Right ventricle myocardium inferior (tissue), 1 donor: ENCODE measurements at regions not wholly inside any gene's neighbourhood (a gene's known extent, or its start where the extent isn't known, plus 50 kb on each side); places are given as distances from the start of the nearest gene placed in this dataset.

Source experiments
- ATAC-seq: fragments of 200-7000 bp; cut with Tn5 transposase; one replicate; pipeline ENCODE4 v1.9.1; 2020; ENCODE audit warnings: mild to moderate bottlenecking, moderate library complexity
- DNase-seq: peaks from one replicate; pipeline ENCODE4 v3.0.0; 2021; ENCODE audit errors: missing footprints
- intact Hi-C: fragments of 100-400 bp; cut with DNase I; formaldehyde crosslinking; loops from one replicate; pipeline ENCODE4 v1.11.0; 2022
- donor health status: DM: no; HTN: yes; CAD: no; lungs with severe emphysema.

DNA sequence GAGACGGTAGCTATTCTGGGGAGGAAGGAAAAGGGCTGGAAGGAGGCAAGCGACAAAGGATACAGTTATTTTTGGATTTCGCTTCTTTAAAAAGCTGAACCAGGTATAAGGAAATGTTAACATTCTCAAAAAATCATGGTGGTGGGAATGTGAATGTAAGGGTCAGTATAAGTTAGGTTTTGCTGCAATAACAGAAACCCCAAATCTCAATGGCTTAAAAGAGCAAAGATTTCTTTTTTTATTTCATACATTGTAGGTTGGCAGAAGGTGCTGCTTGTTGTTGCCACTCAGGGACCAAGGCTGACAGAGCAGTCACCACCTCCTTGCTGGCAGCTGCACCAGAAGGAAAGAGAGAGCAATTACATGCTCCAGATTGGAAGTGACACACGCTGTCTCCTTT, 176.3 kb upstream of the LPP start:
- no peak for ATAC-seq

DNA sequence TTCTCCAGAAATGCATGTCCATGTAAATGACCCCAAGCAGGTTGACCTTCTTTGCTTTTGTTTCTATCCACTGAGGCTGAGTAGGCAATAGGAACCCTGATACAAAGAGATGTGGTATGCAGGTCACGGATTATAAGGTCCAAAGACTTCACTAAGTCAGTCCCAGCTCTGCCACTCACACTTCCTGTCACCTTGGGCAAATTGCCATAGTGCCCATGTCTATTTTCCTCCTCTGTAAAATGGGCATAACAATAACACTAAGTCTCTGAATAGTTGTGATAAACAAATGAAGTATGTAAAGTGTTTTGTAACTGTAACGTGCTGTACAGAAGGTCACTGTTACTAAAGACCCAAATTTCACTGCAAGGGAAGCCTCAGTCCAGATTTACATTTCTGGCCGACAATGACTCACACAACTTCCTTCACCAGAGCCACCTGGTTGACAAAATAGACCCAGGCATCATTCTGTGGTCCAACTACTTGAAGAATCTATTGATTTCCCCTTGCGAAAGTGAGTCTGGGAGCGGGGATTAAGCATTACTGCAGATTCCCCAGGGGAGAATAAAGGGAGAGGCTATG, 175.4 kb upstream of the LPP start:
- no peak for ATAC-seq
- DNase-seq: no peak
- intact Hi-C loops: loop anchor here (10.0 kb wide), 1 partner anchor 976 kb away; no protein-coding TSS in a partner anchor

More for the DNA sequence above, 176.3 kb upstream of the LPP start:
- DNase-seq: no peak
- intact Hi-C loops: loop anchor here (10.0 kb wide), 1 partner anchor 977 kb away; no protein-coding TSS in a partner anchor

DNA sequence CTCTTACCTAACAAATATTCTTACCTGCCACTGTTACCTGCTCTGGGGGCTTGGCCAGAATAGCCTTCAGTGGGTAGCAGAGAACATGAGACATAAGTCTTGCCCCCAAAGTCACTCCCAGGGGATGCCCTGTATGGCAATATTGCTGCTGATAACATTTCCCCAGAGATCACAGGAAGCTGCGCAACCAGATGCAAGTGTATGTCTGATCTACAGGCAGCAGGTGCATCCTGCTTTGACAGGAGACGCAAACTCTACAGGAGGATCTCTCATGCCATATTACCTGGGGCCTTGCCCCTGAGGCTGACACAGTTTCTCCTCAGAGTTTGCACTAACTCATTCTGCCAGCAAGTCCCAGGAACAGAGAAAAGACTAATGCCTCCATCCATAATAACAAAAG, 174.4 kb upstream of the LPP start:
- intact Hi-C loops: loop anchor here (10.0 kb wide), 1 partner anchor 975 kb away; no protein-coding TSS in a partner anchor
- ATAC-seq (no peak), DNase-seq (no peak)

DNA sequence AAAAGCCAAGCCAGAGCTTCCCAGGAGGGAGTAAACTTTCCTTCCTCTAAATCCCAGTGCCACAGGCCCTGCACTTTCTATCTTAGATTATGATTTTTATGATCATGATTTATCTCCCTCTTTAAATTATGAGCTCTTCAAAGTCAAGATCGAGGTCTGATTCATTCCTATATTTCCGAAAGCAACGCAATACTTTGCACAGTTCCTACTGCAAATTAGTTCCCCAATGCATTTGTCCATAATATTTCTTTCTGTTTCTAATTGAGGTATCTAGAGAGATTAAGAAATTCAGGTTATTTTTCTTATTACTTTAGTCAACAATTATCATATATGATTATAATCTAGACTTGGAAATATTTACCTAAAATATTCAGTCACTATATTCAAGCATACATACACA, 173.1 kb upstream of the LPP start:
- DNase-seq (no peak), ATAC-seq (no peak)
- intact Hi-C loops: loop anchor here (5.0 to 10.0 kb wide), 2 partner anchors 174 to 234 kb away; partner anchors contain the start of genes BCL6 and LPP

DNA sequence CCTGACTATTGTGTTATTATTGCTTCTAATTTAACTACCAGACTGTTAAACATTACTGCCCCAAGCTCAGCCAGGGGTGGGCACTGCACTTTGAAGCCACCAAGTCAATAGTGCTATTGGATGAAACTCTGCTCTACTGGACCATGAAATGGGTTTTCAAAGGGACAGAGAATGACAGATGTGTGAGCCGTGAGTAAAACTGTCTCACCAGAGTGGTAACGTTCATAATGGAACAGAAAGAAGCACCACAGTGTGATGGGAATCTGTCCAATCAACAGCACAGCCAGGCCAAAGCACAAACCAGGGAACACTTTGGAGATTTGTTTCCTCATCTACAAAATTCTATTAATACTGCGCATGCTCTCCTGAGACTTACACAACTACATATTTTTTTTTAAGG, 171.8 kb upstream of the LPP start:
- ATAC-seq (no peak), DNase-seq (no peak)
- intact Hi-C loops: loop anchor here (5.0 to 10.0 kb wide), 2 partner anchors 173 to 235 kb away; partner anchors contain the start of genes BCL6 and LPP

DNA sequence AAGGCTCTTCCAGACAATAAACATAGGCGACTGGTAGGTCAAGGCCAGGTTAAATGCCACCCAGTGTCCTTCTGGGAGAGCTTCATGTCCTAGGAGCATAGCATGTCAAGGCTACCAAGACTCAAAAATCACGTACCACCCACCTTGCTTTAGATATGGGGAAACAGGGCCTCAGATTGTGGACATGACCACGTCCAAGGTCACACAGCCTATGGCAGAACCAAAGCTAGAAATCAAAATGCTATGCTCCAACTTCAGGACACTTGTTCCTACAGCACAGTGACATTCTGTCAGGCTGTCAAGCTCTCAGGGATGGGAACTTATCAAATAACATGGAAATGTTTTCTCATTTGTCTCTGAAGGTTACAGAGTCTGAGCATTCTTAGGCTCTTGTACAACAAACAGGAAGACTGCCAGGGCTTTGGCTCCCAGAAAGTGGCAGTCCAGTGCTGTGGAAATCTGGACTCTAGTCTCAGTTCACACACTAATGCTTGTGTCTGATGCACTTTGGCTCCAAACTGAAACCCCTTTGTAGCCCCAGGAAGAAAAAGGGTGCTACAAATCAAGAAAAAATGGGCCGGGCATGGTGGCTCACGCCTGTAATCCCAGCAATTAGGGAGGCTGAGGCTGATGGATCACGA, 170.4 kb upstream of the LPP start:
- ATAC-seq (peak; percentile 83), DNase-seq (no peak)
- intact Hi-C loops: loop anchor here (1.0 to 10.0 kb wide), 3 partner anchors 34 to 236 kb away; partner anchors contain the start of genes BCL6 and LPP

DNA sequence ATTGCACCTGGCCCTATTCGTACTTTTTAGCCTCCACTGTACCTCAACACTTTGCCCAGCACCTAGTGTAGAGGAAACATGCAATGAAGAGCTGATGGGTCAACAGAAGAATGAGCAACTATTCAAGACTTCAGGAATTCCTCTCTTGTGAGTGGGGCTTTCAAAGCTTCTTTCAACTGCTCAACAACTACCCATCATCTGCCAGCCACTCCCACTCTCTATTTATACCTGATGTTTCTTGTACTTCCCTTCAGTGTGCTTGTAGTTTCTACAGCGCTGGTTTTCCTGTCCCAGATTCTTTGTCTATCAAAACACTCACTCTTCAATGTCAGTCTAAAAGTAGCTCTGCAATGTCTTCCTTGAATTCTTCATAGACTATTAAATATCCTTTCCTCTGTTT, 168.3 kb upstream of the LPP start:
- ATAC-seq: peak; percentile 30
- intact Hi-C loops: loop anchor here (10.0 kb wide), 1 partner anchor 169 kb away; the partner anchor contains the start of gene LPP
- no peak for DNase-seq

DNA sequence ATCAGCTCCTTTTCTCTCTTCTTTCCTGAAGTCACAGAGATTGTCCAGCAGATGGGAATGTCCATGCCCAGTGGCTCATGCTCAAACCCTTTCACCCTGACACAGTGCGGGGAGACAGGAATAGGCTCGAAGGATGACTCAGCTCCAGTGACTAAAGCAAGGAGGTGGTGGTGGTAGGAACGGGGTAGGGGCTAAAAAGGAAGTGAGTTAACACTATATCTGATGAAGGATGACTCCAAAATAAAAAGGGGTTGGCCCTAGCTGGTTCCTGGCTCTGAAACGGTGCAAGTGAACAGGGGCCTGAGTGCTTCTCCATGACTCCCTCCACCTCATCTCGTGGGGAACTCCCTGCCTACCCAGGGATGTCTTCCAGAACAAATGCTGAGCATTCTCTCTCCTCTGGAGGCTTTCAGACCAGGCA, 167.4 kb upstream of the LPP start:
- ATAC-seq: no peak
- no peak for DNase-seq
- intact Hi-C loops: loop anchor here (10.0 kb wide), 1 partner anchor 168 kb away; the partner anchor contains the start of gene LPP

DNA sequence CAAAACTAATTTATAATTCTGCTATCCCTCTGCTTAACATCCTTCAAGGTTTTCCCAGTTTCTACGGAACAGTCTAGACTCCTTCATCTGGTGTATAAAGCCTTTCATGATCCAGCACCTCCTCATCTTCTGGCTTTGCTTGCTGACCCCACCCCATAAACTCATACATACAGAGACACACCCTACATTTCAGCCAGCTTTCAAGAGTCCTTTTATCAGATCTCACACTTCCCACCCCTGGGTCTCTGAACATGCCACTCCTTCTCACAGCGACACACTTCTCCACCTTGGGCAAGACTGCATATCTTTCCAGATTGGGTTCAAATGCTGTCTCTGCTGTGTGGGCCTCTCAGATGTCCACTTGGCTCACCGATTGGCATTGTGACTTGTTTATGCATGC, 166.8 kb upstream of the LPP start:
- intact Hi-C loops: loop anchor here (10.0 kb wide), 1 partner anchor 168 kb away; the partner anchor contains the start of gene LPP
- ATAC-seq (no peak), DNase-seq (no peak)

DNA sequence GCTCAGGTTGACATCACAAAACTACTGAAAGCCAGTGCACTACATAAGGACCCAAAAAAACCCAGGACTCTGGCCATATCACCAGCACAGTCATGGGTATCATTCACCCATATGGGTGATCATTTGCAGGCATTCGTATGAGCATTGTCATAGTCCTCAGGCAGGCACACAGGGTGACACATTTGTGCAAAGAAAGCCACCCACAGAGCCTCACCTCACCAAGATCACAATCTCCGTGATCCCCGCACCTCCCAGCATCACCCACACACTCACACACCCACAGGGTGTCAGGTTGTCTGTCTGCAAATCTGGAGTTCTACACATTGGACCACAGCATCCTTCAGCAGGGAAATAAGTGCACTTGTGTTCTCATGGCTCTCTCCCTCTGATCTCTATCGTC, 166.0 kb upstream of the LPP start:
- intact Hi-C loops: loop anchor here (10.0 kb wide), 1 partner anchor 167 kb away; the partner anchor contains the start of gene LPP
- no peak for ATAC-seq
- DNase-seq: no peak

DNA sequence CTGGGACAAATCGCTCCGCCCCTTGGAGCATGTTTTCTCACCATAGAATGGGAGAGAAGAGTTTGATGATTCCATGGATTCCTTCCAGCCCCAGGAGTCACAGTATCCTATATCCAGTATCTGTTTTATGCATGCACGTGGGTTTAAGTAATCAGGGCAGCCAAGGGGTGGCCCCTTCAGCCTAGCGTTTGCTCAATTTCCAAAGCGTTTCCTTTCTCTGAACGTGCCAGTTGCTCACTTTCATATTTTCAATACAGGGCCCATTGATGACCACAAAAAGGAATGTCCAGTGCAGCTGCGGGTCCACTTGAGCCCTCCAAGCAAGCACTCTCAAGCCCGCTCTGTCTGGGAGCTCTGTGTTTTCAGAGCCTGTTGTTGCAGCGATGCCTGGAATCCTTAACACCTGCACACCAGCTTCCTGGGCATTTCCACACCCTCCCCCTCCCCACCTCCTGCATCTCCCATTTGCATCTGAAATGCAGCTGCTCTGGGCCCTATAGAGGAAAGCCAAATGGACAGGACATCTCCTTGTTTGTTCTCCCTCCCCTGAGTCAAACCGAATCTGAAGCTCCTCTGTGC, 164.3 kb upstream of the LPP start:
- DNase-seq (no peak), ATAC-seq (no peak)
- intact Hi-C loops: loop anchor here (10.0 kb wide), 1 partner anchor 165 kb away; the partner anchor contains the start of gene LPP

DNA sequence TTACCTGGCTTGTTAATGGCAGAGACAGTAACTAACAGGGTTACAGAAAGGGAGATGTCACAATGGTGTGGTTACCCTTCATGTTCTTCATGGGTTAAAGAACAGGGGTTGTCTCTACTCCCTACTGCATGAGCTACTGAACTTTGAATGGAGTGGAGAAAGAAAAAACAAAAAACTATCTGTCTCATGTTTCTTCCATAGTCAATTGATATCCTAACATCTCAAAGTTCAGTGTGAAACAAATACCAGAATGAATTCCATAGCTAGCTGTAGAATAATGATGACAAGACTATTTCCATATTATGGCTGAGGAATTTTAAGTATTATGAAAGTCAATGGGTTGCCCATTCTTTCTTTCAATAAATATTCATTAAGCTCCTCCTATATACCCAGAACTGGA, 161.3 kb upstream of the LPP start:
- DNase-seq: no peak
- intact Hi-C loops: no loop called here
- ATAC-seq: no peak

DNA sequence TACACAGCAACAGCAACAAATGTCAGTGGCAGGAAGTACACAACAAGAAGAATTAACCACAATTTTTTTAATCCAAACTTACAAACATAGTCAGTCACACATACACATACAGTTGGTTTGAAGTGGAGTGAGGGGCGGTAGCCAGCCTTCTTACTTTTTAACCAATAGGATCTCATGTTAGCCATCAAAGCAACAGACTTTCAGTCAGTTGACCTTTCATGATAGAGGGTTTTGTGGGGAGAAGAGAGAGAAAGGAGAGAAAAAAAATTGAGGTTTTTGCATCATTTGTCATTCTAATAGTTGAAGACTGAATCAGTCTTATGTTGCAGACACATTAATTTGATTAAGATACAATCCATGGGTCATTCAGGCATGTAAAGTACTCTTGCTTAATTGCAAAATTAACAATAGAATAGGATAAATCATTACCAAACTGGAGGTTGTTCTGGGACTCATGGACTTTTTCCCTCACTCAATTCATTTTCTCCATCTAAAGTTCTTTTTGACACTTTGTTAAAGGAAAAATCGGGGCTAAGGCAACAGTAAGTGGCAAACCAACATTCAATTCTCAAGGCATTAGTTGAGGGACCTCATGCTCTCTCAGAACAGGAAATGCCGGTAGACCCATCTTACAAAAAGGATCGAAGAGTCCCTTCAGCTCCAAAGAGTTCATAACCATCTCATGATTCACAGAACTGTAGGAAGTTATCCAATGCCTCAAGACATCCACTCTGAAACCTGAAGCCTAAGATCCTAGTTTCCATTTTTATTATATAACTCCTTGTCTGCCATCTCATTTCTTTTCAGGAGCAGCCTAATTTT, 159.5 kb upstream of the LPP start:
- no peak for ATAC-seq

DNA sequence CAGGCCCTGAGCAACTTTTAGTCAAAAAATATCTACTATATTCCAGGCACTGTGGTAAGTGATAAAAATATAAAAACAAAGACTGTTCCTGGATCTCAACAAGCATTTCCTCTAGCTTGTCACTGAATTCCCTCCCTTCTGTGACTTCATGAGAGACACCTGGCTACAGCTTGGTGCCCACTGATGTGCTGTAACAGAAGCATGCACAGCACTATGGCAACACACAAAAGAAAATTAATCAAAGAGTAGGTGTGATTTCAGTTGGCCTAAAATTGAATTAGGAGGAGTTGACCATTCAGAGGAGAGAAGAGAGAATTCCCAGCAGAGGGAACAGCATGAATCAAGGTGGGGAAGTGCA, 158.9 kb upstream of the LPP start:
- no peak for ATAC-seq
- intact Hi-C loops: no loop called here
- DNase-seq: no peak

More for the DNA sequence above, 159.5 kb upstream of the LPP start:
- DNase-seq: no peak
- intact Hi-C loops: no loop called here

DNA sequence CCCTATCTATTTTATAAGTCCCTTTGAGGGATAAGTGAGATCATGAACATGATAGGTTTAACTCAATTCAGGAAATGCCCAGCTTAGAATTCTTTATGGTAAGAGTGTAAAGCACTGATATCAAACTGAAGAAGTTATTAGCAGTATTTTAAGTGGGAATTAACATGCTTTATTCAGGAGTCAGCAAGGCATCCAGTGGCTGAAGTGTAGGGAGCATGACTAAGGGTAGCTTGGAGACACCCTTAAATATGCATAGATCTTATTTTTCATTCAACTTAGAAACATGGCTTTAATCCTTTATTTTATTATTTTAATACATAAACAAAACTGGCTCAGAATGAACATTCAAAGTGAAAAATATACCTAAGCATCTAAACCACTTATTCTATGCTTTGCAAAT, 158.3 kb upstream of the LPP start:
- ATAC-seq (no peak), DNase-seq (no peak)
- intact Hi-C loops: no loop called here

DNA sequence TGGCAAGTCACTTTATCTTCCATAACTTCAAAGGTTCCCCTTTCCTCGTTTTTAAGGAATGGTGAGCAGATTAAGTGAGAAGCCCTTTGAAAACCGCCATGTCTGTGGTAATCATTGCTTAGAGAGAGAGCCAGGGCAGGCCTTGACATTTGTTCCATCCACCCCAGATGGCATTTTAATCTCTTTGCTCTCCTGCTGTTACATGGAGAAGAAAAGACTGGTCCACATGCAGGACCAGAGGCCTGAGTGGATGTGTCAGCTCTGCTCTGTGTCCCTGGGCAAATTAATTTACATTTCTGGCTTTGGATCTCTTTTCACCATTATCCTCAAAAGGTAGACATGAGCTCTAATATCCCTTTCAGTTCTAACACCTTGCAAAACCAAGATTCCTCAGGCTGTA, 157.3 kb upstream of the LPP start:
- intact Hi-C loops: no loop called here
- DNase-seq (no peak), ATAC-seq (no peak)

DNA sequence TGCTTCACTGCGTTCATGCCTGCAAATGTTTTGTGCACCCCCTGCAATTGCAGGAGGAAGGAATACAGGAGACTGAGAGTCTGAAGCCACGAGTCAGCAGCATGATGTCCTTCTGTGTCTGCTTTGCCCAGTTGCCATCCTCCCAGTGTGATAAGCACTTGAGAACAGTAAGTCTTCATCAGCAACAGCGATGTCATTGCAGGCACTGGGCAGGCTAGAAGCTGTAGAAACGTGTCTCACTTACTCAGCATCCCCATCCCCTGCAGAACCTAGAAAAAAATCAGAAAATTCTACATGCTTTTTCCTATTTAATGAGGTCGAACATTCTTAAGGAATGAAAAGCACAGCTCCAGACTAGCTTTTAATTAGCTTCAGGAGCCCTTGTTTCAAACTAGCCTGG, 156.5 kb upstream of the LPP start:
- ATAC-seq: no peak
- intact Hi-C loops: no loop called here
- no peak for DNase-seq

DNA sequence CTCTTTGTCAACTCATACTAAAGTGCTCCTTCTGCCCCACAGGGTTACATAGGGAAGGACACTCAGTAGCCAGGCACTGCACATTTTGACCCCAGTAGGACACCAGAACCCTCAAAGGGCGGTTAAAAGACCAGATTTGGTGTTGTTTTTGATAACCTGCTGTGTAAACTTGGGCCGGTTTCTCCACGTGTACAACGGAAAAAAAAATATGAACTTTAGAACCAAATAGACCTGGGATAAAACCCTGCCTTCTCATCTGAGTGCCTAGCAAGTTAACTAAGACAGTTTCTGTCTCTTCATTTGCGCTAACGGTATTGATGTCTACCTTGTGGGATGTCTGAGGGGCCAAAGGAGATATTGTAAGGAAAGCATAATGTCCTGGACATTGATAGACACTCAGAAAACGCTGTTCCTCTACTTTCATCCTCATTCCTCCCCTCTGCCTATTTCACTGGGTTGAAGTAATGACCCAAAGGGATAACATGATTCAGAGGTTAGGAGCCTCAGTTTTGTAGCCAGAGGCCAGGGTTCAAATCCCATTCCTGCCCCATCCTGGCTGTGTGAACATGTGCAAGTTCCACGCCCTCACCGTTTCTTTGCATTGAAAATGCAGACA, 155.9 kb upstream of the LPP start:
- intact Hi-C loops: no loop called here
- ATAC-seq: no peak
- no peak for DNase-seq

DNA sequence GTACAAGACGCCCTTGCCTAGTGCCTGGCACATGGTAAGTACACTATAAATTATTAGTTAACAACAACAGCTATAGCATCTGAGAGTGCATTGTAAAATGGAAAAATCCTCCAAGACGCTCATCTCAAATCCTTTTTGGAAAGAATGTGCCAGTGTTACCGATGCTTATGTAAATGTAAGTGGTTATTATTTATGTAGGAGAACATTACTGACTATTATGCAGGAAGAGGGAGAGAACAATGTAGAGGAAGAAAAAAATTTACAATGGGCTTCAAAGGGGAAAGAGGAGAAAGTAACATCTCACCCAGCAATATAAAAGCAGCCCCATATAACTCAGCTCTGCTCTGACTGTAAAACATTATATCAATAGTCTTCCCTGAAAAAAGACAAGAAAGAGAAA, 155.3 kb upstream of the LPP start:
- DNase-seq (no peak), ATAC-seq (no peak)

More for the DNA sequence above, 155.3 kb upstream of the LPP start:
- intact Hi-C loops: no loop called here
